VCaP (cell line): ENCODE measurements at regions not wholly inside any gene's neighbourhood (a gene's known extent, or its start where the extent isn't known, plus 50 kb on each side); places are given as distances from the start of the nearest gene placed in this dataset.

Experiments used
- H3K27ac ChIP-seq: fragments of 450-650 bp; 2 replicates; pipeline ENCODE4 v1.5.1; 2017
- TF ChIP-seq, protein P1 (sequence below): fragments of 450-650 bp; conservative IDR thresholded peaks from 2 replicates; pipeline ENCODE4 v1.5.1; 2017; ENCODE audit warnings: mild to moderate bottlenecking, moderate library complexity

DNA sequence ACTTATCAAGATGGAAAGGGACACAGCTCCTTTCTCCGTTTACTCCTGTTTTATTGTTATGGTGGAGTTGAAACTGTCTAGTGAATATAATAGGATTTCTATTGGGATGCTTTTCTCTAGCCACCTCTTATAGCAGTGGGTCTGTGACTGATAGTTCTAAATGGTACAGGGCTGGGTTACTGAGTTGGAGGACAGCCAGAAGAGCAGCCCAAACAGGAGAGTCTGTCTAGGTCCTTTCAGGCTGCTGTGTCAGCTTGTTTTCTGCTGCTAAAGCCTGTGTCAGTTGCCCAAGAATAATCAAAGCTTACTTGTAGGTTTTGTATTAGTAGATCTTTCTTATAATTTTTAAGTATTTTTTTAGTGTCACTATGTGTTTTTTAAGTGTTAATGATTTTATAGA lies 356.0 kb upstream of the SEMA6A start:
- TF ChIP-seq, protein P1, sequence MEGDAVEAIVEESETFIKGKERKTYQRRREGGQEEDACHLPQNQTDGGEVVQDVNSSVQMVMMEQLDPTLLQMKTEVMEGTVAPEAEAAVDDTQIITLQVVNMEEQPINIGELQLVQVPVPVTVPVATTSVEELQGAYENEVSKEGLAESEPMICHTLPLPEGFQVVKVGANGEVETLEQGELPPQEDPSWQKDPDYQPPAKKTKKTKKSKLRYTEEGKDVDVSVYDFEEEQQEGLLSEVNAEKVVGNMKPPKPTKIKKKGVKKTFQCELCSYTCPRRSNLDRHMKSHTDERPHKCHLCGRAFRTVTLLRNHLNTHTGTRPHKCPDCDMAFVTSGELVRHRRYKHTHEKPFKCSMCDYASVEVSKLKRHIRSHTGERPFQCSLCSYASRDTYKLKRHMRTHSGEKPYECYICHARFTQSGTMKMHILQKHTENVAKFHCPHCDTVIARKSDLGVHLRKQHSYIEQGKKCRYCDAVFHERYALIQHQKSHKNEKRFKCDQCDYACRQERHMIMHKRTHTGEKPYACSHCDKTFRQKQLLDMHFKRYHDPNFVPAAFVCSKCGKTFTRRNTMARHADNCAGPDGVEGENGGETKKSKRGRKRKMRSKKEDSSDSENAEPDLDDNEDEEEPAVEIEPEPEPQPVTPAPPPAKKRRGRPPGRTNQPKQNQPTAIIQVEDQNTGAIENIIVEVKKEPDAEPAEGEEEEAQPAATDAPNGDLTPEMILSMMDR: no peak
- no peak overlapping the region for H3K27ac ChIP-seq

DNA sequence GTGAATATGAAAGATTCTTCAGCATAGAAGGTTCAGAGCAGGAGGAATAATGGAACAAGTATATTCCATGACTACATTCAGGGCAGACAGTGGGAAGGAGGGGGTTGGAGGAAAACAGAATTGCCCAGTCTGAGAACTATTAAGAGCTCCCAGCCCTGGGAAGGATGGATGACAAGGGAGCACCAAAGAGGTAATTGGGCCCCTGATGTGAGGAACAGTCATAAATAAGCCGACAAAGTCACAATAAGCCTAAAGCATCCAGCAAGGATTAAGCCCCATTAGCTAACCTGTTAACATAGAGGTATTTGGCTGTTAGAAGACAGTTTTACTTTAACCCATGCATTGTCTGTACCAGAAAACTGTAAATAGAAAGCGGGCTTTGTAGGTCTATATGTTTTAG lies 348.7 kb upstream of the SEMA6A start:
- H3K27ac ChIP-seq: no peak overlapping the region
- TF ChIP-seq, protein P1: no peak

DNA sequence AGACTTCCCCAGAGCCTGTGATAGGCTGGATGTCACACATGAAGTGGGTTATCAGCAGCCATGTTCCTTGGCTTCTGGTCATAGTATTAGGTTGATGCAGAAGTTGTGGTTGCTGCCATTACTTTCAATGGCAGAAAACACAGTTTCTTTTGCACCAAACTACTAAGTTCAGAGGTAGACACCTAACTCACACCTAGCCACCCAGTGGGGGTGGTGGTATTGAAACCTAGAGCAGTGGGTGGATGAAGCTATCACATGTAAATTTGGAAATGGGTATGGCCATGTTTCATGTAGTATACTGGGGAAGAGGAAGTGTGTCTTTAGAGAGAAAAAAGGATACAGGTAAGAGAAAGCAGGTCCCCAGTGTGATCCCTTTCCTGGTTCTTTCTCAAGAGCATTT lies 347.9 kb upstream of the SEMA6A start:
- TF ChIP-seq, protein P1: no peak
- H3K27ac ChIP-seq: no peak overlapping the region

- TF ChIP-seq, protein P1: no peak
- no peak overlapping the region for H3K27ac ChIP-seq
These were observed 340.4 kb upstream of the SEMA6A start for GRCh38 chr5:116914869-116915504.

- TF ChIP-seq, protein P1: no peak
- H3K27ac ChIP-seq: no peak overlapping the region
These were observed 337.6 kb upstream of the SEMA6A start for GRCh38 chr5:116912221-116912620.

- no peak overlapping the region for H3K27ac ChIP-seq
- TF ChIP-seq, protein P1: no peak
These were observed 336.5 kb upstream of the SEMA6A start for GRCh38 chr5:116911074-116911473.

DNA sequence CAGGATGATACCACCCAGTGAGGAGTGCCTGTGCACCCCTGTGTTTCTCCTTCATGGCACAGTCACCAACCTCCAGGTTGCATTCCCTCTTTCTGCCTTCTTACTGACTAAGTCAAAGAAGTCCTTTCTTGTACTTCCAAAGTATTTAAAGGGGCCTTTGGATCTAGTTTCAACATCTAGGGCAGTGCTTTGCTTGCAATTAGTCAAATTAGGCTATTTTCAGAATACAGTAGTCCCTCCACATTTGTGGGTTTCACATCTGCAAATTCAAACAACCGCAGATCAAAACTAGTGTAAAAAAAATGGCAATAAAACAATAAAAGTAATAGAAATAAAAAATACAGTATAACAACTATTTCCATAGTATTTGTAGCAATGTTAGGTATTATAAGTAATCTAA lies 333.9 kb upstream of the SEMA6A start:
- H3K27ac ChIP-seq: no peak overlapping the region
- TF ChIP-seq, protein P1: no peak
